ENCODE measurements at regions not wholly inside any gene's neighbourhood (a gene's known extent, or its start where the extent isn't known, plus 50 kb on each side); places are given as distances from the start of the nearest gene placed in this dataset.
A peak's percentile ranks its signal among the peaks of the same experiment; 100 is the strongest.

DNA sequence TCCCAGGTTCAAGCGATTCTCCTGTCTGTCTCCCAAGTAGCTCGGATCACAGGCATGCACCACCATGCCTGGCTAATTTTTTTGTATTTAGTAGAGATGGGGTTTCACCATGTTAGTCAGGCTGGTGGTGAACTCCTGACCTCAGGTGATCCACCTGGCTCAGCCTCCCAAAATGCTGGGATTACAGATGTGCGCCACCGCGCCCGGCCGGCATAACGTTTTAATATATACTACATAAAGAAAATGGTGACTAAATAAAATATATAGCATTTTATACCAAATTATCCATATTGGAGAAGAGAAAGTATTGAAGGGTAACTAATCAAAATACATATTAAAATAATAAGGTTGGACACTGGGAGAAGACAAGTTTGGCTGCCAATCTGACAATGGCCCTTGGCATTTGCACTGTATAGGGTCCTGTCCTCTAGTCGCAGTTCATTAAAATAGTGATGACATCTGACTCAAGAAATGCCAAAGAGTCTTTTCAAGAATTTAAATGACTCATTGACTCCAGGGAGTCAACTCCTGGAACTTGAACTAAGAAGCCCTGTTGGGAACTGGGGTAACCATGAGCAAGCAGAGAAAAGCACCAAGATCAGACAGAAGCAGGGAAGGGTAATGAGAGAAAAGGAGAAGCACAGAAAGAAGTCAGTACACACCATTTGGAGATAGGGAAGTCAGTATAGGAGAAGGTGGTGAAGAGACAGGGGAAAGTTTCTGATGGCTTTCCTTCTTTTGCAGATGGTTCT is 91.1 kb downstream of the CH25H start:
- no peaks in the 10 kb centered on the region for H3K36me3 ChIP-seq
- H3K9me3 ChIP-seq = no peaks in the 10 kb centered on the region
- no peak overlapping the region for H3K27ac ChIP-seq
- no peaks in the 10 kb centered on the region for H3K27me3 ChIP-seq (replicated peaks; ENCODE audit: insufficient read depth)
- DNase-seq (ENCODE audit: low spot score) (no peak), ATAC-seq (ENCODE audit: insufficient number of reproducible peaks, low FRiP score, low read depth) (peak; percentile 43)
- no peak for TF ChIP-seq CTCF (IDR thresholded peaks at IDR 0.05)
- H3K4me1 ChIP-seq (ENCODE audit: control insufficient read depth in 1 of 2, low read depth in 2 of 2) = no peaks in the 10 kb centered on the region
- no peak overlapping the region for H3K4me3 ChIP-seq

- Histone ChIP-seq H3K4me3 (no peak overlapping the region), H3K36me3 (no peaks in the 10 kb centered on the region), H3K27ac (no peak overlapping the region), H3K9me3 (no peaks in the 10 kb centered on the region), H3K27me3 (replicated peaks; ENCODE audit: insufficient read depth) (no peaks in the 10 kb centered on the region), H3K4me1 (ENCODE audit: control insufficient read depth in 1 of 2, low read depth in 2 of 2) (no peaks in the 10 kb centered on the region)
- DNase-seq (ENCODE audit: low spot score) (no peak), ATAC-seq (ENCODE audit: insufficient number of reproducible peaks, low FRiP score, low read depth) (no peak)
- TF ChIP-seq CTCF (IDR thresholded peaks at IDR 0.05) = no peak
Observed at GRCh38 chr10:89114846-89115625, 92.1 kb downstream of the CH25H start.

- Histone ChIP-seq H3K27me3 (replicated peaks; ENCODE audit: insufficient read depth) (no peaks in the 10 kb centered on the region), H3K36me3 (no peaks in the 10 kb centered on the region), H3K9me3 (no peaks in the 10 kb centered on the region), H3K27ac (no peak overlapping the region), H3K4me3 (no peak overlapping the region), H3K4me1 (ENCODE audit: control insufficient read depth in 1 of 2, low read depth in 2 of 2) (no peaks in the 10 kb centered on the region)
- DNase-seq (ENCODE audit: low spot score) = no peak
- ATAC-seq (ENCODE audit: insufficient number of reproducible peaks, low FRiP score, low read depth) = no peak
- TF ChIP-seq CTCF (IDR thresholded peaks at IDR 0.05) = no peak
Observed at GRCh38 chr10:89102735-89103134, 104.4 kb downstream of the CH25H start.

- H3K4me1 ChIP-seq (ENCODE audit: control insufficient read depth in 1 of 2, low read depth in 2 of 2) = no peaks in the 10 kb centered on the region
- ATAC-seq (ENCODE audit: insufficient number of reproducible peaks, low FRiP score, low read depth) (no peak), DNase-seq (ENCODE audit: low spot score) (no peak)
- H3K4me3 ChIP-seq = no peak overlapping the region
- no peaks in the 10 kb centered on the region for H3K36me3 ChIP-seq
- no peaks in the 10 kb centered on the region for H3K27me3 ChIP-seq (replicated peaks; ENCODE audit: insufficient read depth)
- no peak for TF ChIP-seq CTCF (IDR thresholded peaks at IDR 0.05)
- no peaks in the 10 kb centered on the region for H3K9me3 ChIP-seq
- H3K27ac ChIP-seq = no peak overlapping the region
Observed at GRCh38 chr10:89101943-89102342, 105.2 kb downstream of the CH25H start.

GRCh38 chr10:89100680-89101079 is 106.4 kb downstream of the CH25H start:
- no peaks in the 10 kb centered on the region for H3K27me3 ChIP-seq (replicated peaks; ENCODE audit: insufficient read depth)
- TF ChIP-seq CTCF (IDR thresholded peaks at IDR 0.05) = no peak
- H3K36me3 ChIP-seq = no peaks in the 10 kb centered on the region
- H3K9me3 ChIP-seq = no peaks in the 10 kb centered on the region
- no peaks in the 10 kb centered on the region for H3K4me1 ChIP-seq (ENCODE audit: control insufficient read depth in 1 of 2, low read depth in 2 of 2)
- DNase-seq (ENCODE audit: low spot score) (no peak), ATAC-seq (ENCODE audit: insufficient number of reproducible peaks, low FRiP score, low read depth) (no peak)
- H3K4me3 ChIP-seq = peak overlapping the region; percentile 40
- no peak overlapping the region for H3K27ac ChIP-seq
